Prostate gland (tissue), 2 donors: ENCODE measurements at regions not wholly inside any gene's neighbourhood (a gene's known extent, or its start where the extent isn't known, plus 50 kb on each side); places are given as distances from the start of the nearest gene placed in this dataset.

Experiments
- POLR2AphosphoS5 ChIP-seq: sonication (generic); formaldehyde crosslinking; IDR thresholded peaks from one replicate; pipeline ENCODE4 v1.6.1; 2017; ENCODE audit warnings: antibody characterized with exemption
- TF ChIP-seq, protein P1 (sequence below), 4 experiments: fragments of 200-600 bp in 2 of 4; fragments of 450-650 bp in 2 of 4; sonication (generic) in 2 of 4; IDR thresholded peaks; 1 replicate in 3 of 4; 2 replicates in 1 of 4; pipeline ENCODE4 v1.5.1; 2016 to 2019; ENCODE audit warnings: antibody characterized with exemption in 4 of 4, mild to moderate bottlenecking in 2 of 4, moderate library complexity in 2 of 4

DNA sequence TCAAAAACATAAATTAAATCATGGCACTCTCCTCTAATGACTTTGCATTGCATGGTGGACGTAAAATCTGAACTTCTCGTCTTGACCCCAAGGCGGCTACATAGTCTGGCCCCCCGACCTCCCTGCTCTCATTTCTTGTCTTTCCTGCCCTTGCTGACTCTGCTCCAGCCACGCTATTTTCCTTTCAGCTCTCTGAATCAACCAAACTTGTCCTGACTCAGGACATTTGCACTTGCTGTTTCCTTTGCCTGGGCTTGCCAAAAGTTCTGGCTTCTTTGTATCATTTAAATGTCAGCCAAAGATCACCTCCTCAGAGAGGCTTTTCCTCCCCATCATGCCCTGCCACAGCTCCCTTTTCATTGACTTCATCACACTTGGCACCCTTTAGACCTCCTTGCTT is 107.7 kb upstream of the NFE2L3 start:
- TF ChIP-seq POLR2AphosphoS5 = no peak
- TF ChIP-seq, protein P1, sequence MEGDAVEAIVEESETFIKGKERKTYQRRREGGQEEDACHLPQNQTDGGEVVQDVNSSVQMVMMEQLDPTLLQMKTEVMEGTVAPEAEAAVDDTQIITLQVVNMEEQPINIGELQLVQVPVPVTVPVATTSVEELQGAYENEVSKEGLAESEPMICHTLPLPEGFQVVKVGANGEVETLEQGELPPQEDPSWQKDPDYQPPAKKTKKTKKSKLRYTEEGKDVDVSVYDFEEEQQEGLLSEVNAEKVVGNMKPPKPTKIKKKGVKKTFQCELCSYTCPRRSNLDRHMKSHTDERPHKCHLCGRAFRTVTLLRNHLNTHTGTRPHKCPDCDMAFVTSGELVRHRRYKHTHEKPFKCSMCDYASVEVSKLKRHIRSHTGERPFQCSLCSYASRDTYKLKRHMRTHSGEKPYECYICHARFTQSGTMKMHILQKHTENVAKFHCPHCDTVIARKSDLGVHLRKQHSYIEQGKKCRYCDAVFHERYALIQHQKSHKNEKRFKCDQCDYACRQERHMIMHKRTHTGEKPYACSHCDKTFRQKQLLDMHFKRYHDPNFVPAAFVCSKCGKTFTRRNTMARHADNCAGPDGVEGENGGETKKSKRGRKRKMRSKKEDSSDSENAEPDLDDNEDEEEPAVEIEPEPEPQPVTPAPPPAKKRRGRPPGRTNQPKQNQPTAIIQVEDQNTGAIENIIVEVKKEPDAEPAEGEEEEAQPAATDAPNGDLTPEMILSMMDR (IDR thresholded peaks at IDR 0.05) = no peak
